ENCODE measurements at regions not wholly inside any gene's neighbourhood (a gene's known extent, or its start where the extent isn't known, plus 50 kb on each side); places are given as distances from the start of the nearest gene placed in this dataset.
A peak's percentile ranks its signal among the peaks of the same experiment; 100 is the strongest.

GRCh38 chr16:85553436-85554113, 59.5 kb upstream of the GSE1 start:
- Histone ChIP-seq H3K9ac (ENCODE audit: low read length) (peak overlapping the region; percentile 67), H3K9me3 (ENCODE audit: insufficient read depth, low read depth, low read length) (no peaks in the 10 kb centered on the region), H4K20me1 (ENCODE audit: insufficient read depth, low read length) (peaks cover 34% of the 10 kb centered on the region), H3K79me2 (ENCODE audit: insufficient read depth, low read length) (peaks cover 16% of the 10 kb centered on the region), H3K36me3 (ENCODE audit: insufficient read depth, low read length) (no peaks in the 10 kb centered on the region), H3K27ac (ENCODE audit: low read depth, low read length) (peak overlapping the region; percentile 40), H2AFZ (ENCODE audit: low read depth, low read length) (peak overlapping the region; percentile 68), H3K4me1 (ENCODE audit: insufficient read depth, low read length) (peaks cover 19% of the 10 kb centered on the region), H3K4me3 (ENCODE audit: insufficient read depth, low read depth, low read length) (peak overlapping the region; percentile 65), H3K27me3 (ENCODE audit: insufficient read depth, low read length) (no peaks in the 10 kb centered on the region), H3K4me2 (ENCODE audit: low read length) (peak overlapping the region; percentile 99)
- Mint-ChIP-seq H3K27ac (ENCODE audit: unreplicated experiment) (peak overlapping the region; percentile 93), H3K27me3 (ENCODE audit: low read depth, unreplicated experiment) (peaks cover 20% of the 10 kb centered on the region), H3K9me3 (ENCODE audit: unreplicated experiment) (no peaks in the 10 kb centered on the region), H3K4me1 (ENCODE audit: low read depth, unreplicated experiment) (peaks cover 14% of the 10 kb centered on the region), H3K36me3 (ENCODE audit: low read depth, unreplicated experiment) (no peaks in the 10 kb centered on the region), H3K4me3 (ENCODE audit: unreplicated experiment) (peak overlapping the region; percentile 92)
- no peak for TF ChIP-seq EZH2 (IDR thresholded peaks at IDR 0.05; ENCODE audit: insufficient read depth, low read length)
- TF ChIP-seq CTCF (IDR thresholded peaks at IDR 0.05; ENCODE audit: insufficient read depth, low read depth, low read length): no peak
- DNase-seq (ENCODE audit: low read depth) (peak; percentile 36), FAIRE-seq (no peak)

- no peaks in the 10 kb centered on the region for H3K36me3 Mint-ChIP-seq (ENCODE audit: low read depth, unreplicated experiment)
- H4K20me1 ChIP-seq (ENCODE audit: insufficient read depth, low read length): peaks cover 39% of the 10 kb centered on the region
- peaks cover 16% of the 10 kb centered on the region for H3K27me3 Mint-ChIP-seq (ENCODE audit: low read depth, unreplicated experiment)
- H3K4me2 ChIP-seq (ENCODE audit: low read length): peak overlapping the region; percentile 99
- peak overlapping the region; percentile 68 for H2AFZ ChIP-seq (ENCODE audit: low read depth, low read length)
- peak overlapping the region; percentile 93 for H3K27ac Mint-ChIP-seq (ENCODE audit: unreplicated experiment)
- no peak for FAIRE-seq
- peaks cover 19% of the 10 kb centered on the region for H3K4me1 ChIP-seq (ENCODE audit: insufficient read depth, low read length)
- DNase-seq (ENCODE audit: low read depth): peak; percentile 86
- no peaks in the 10 kb centered on the region for H3K9me3 ChIP-seq (ENCODE audit: insufficient read depth, low read depth, low read length)
- H3K9ac ChIP-seq (ENCODE audit: low read length): peak overlapping the region; percentile 80
- H3K4me3 ChIP-seq (ENCODE audit: insufficient read depth, low read depth, low read length): peak overlapping the region; percentile 65
- H3K4me3 Mint-ChIP-seq (ENCODE audit: unreplicated experiment): peak overlapping the region; percentile 92
- H3K36me3 ChIP-seq (ENCODE audit: insufficient read depth, low read length): no peaks in the 10 kb centered on the region
- no peaks in the 10 kb centered on the region for H3K9me3 Mint-ChIP-seq (ENCODE audit: unreplicated experiment)
- peak overlapping the region; percentile 60 for H3K27ac ChIP-seq (ENCODE audit: low read depth, low read length)
- no peaks in the 10 kb centered on the region for H3K27me3 ChIP-seq (ENCODE audit: insufficient read depth, low read length)
- TF ChIP-seq CTCF (IDR thresholded peaks at IDR 0.05; ENCODE audit: insufficient read depth, low read depth, low read length): no peak
- no peak for TF ChIP-seq EZH2 (IDR thresholded peaks at IDR 0.05; ENCODE audit: insufficient read depth, low read length)
- H3K79me2 ChIP-seq (ENCODE audit: insufficient read depth, low read length): peaks cover 22% of the 10 kb centered on the region
- peaks cover 14% of the 10 kb centered on the region for H3K4me1 Mint-ChIP-seq (ENCODE audit: low read depth, unreplicated experiment)
These were observed 58.8 kb upstream of the GSE1 start for GRCh38 chr16:85554114-85554888.
